ENCODE measurements at regions not wholly inside any gene's neighbourhood (a gene's known extent, or its start where the extent isn't known, plus 50 kb on each side); places are given as distances from the start of the nearest gene placed in this dataset.

- TF ChIP-seq, protein P1, sequence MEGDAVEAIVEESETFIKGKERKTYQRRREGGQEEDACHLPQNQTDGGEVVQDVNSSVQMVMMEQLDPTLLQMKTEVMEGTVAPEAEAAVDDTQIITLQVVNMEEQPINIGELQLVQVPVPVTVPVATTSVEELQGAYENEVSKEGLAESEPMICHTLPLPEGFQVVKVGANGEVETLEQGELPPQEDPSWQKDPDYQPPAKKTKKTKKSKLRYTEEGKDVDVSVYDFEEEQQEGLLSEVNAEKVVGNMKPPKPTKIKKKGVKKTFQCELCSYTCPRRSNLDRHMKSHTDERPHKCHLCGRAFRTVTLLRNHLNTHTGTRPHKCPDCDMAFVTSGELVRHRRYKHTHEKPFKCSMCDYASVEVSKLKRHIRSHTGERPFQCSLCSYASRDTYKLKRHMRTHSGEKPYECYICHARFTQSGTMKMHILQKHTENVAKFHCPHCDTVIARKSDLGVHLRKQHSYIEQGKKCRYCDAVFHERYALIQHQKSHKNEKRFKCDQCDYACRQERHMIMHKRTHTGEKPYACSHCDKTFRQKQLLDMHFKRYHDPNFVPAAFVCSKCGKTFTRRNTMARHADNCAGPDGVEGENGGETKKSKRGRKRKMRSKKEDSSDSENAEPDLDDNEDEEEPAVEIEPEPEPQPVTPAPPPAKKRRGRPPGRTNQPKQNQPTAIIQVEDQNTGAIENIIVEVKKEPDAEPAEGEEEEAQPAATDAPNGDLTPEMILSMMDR (IDR thresholded peaks at IDR 0.05): no peak
- TF ChIP-seq POLR2A (IDR thresholded peaks at IDR 0.05): no peak
Measured at GRCh38 chr7:35987016-35987415, 166.0 kb upstream of the EEPD1 start.
